ENCODE measurements at regions not wholly inside any gene's neighbourhood (a gene's known extent, or its start where the extent isn't known, plus 50 kb on each side); places are given as distances from the start of the nearest gene placed in this dataset.

DNA sequence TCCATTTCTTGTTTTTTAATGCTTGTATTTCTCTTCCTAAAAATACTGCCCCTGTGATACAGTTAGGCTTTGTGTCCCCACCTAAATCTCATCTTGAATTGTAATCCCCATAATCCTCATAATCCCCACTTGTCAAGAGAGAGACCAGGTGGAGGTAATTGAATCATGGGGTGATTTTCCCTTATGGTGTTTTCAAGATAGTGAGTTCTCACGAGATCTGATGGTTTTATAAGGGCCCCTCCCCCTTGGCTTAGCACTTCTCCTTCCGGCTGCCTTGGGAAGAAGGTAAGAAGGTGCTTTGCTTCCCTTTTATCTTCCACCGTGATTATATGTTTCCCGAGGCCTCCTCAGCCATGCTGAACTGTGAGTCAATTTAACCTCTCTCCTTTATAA lies 227.4 kb downstream of the MAN2A1 start:
- no peak for DNase-seq (ENCODE audit: low spot score)

GRCh38 chr5:109917966-109918365 lies 228.2 kb downstream of the MAN2A1 start:
- no peak for DNase-seq (ENCODE audit: low spot score)

DNA sequence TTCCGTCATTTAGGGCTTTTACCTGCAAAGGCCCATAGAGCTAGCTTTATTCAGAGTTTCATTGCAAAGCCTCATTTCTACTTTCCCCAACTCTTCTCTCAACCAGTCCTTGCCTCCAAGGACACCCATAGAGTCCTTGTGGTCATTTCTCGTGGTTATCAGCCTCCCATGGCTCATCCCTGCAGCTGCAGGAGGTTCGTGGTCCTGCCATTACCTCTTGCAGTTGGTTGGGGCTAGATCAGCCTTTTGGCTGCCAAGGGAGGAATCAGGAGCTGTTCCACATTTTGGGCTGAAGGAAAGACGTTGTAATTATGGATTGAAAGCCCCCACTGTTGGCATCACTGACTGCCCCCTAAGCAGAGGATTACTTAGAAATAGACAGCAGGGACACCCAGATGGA lies 231.0 kb downstream of the MAN2A1 start:
- no peak for DNase-seq (ENCODE audit: low spot score)

- DNase-seq (ENCODE audit: low spot score): peak; percentile 21
These were observed 232.1 kb downstream of the MAN2A1 start for GRCh38 chr5:109921735-109922380.

DNA sequence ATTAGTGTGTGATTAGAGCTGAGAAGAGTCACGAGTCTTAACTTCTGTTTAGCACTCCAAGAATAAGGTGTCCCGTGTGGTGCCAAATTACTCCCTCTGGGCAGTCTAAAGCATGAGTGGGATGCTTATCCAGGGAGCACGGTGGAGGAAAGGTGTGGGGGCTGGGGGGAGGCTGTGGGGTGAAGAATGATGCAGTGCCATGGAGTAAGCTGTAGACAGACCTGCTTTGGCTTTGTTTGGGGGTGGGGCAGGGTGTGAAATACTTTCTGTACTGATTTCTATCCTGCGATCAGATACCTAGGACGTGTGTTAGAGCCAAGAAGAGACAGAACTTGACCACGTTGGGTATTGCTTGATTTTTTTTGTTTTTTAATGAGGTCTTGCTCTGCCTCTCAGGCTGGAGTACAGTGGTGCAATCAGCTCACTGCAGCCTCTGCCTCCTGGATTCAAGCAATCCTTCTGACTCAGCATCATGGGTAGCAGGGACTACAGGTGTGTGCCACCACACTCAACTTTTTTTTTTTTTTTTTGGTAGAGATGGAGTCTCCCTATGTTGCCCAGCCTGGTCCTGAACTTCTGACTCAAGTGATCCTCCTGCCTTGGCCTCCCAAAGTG lies 232.8 kb downstream of the MAN2A1 start:
- no peak for DNase-seq (ENCODE audit: low spot score)

DNA sequence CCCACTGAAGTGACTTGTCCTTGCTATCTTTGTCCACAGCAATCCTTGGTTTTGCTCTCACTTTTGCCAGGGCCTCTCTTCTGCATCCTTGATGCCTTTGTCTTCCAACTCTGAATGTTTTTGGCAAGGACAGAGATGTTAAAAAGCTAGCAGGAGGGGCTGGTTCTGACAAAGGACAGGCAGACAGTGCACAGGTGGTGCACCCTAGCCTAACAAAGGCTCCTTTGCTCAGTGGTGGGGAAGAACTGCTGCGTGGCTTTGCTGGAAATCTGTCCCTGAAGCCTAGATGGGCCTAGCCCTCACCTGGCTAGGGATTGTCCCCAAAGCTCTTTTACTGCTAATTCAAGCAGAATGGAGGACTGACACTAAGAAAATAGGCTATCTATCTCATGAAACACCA lies 233.5 kb downstream of the MAN2A1 start:
- DNase-seq (ENCODE audit: low spot score): no peak

DNA sequence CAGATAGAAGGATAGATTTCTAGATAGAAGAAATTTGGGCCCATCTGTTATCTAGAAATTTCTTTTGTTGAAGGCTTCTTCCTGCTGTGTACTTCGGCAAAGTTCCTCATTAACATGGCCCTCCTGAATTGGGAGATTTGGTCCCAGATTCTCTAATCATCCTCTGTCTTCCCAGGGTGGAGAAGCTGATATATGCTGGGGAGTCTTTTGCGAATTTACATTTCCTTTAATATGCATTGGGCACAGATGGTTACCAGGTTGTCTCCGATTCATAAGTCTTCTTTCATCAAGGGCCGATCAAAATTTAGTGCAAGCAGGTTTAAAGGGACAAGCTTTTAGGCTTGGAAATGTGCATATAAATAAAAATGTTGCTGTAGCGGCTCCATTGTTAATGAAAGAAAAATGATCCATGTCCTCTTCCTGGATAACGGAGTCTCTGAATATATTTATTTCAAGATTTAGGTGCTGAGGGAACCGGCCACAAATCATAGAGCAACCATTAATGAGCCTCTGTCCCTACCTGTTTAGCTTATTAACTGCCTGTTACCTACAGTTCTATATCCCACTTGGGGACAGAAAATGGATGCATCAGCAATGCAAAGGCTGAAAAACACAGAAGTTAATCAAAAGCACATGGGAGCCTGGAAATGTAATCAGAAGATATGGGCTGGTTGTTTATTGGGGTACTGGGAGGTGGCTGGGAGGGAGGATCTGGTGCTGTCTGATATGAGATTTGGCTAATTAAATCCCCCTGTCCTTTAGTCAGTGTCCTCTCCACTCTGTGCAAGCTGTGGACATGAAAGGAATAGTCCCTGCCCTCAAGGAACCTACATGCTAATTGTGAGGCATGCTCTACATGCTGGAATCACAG lies 234.7 kb downstream of the MAN2A1 start:
- no peak for DNase-seq (ENCODE audit: low spot score)

- DNase-seq (ENCODE audit: low spot score): no peak
These were observed 237.9 kb downstream of the MAN2A1 start for GRCh38 chr5:109927639-109928038.

DNA sequence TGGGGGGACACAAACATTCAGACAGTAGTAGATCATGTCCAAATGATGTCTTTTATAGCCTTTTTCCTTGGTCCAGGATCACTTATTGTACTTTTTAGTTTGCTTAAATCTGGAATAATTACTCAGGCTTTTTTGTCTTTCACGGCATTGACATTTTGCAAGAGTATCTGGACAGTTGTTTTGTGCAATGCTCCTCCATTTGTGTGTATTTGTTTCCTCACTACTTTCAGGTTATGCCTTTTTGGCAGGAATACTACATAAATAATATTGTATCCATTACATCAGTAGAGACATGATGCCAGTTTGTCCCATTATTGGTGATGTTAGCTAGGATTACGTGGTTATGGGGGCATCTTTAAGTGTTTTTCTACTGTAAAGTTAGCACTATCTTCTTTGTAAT lies 238.3 kb downstream of the MAN2A1 start:
- no peak for DNase-seq (ENCODE audit: low spot score)

DNA sequence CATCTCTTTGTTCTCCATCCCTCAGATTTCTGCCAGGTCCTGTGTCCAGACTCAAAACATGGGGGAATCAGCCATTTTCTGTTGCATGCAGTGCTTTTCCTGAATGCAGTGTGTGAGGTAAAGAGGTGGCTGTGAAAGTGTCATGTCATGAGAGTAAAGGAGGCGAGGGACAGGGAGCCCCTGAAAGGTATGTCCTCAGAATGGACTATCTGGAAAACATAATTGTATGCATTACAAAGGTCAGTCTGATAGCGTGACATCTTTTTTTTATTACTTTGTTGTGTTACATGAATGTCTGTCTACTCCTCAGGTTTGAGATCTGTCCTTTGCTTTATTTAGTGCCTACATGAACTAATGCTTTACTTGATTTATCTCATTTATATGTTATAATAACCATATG lies 239.1 kb downstream of the MAN2A1 start:
- no peak for DNase-seq (ENCODE audit: low spot score)

DNA sequence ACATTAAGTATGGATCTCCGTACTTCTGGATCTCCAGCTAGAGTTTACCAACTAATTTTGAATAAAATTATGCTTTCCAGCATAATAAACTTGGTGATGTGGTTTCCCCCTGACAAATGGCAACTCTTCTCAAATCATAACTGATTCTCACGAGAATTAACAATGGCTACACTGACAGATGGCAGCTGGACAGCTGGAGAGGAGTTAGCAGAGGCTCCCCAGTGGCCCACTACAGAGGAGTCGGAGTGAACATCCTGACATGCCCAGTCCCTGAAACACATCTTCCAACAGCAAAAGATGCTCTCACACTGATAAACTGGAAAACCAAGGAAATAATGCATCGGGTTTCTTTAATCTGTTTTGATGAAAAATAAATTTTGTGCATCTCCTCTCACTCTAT lies 239.6 kb downstream of the MAN2A1 start:
- DNase-seq (ENCODE audit: low spot score): no peak

DNA sequence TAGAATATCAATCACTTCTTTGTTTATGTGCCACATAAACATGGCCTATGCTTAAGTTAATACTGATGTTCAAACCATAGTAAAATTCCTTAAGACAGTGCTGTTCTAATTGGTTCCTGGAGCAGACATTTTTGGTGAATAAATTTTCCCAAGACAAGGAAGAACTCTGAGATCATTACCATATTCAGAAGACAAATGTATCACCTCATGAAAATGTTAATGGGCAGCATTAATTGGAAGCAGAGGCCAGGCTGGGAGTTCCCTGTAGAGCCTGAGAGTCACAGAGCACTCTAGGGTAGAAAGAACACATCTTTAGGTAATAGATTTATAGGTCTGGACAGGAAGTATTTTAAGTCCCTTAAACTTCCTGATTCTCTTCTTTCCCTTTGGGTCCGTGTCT lies 240.2 kb downstream of the MAN2A1 start:
- DNase-seq (ENCODE audit: low spot score): no peak

- DNase-seq (ENCODE audit: low spot score): no peak
These were observed 241.5 kb downstream of the MAN2A1 start for GRCh38 chr5:109931049-109931780.

GRCh38 chr5:109935833-109936490 lies 246.2 kb downstream of the MAN2A1 start:
- peak; percentile 30 for DNase-seq (ENCODE audit: low spot score)

GRCh38 chr5:109936996-109937395 lies 247.3 kb downstream of the MAN2A1 start:
- DNase-seq (ENCODE audit: low spot score): peak; percentile 30

DNA sequence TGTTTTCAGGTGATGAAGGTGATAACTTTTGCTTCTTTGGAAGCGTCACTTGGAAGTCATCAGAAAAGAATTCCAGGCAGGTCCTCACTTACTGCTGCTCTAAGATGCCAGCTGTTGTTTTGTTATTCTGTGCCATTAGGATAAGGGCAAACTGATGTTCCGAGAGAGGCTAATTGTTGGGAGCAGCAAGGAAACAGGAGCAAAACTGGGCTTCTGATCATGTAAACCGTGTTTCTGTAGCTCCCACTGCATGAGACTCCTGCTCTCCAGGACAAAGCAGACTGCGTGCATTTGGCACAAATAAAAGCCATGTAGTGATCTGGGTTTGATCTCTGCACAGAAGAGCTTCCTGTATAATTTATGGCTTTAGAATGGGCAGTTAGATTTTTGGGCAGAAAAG lies 248.2 kb downstream of the MAN2A1 start:
- no peak for DNase-seq (ENCODE audit: low spot score)

DNA sequence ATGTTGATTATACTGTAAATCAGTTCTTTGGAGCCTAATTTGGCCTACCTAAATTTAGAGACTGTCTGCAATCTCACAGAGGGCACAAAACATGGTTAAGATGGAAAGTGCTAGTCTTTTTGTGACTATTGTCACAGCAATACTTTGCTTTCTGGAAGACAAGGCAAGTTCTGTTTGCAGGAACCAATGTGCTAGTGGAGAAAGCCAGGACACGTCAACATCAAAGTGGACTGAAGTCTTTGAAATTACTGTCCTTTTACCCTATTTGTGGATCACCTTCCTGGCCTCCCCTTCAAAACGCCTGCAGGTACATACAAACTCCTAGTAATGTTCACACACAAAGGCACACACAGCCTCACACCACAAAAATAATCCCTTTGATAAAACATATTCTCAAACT lies 248.7 kb downstream of the MAN2A1 start:
- no peak for DNase-seq (ENCODE audit: low spot score)

DNA sequence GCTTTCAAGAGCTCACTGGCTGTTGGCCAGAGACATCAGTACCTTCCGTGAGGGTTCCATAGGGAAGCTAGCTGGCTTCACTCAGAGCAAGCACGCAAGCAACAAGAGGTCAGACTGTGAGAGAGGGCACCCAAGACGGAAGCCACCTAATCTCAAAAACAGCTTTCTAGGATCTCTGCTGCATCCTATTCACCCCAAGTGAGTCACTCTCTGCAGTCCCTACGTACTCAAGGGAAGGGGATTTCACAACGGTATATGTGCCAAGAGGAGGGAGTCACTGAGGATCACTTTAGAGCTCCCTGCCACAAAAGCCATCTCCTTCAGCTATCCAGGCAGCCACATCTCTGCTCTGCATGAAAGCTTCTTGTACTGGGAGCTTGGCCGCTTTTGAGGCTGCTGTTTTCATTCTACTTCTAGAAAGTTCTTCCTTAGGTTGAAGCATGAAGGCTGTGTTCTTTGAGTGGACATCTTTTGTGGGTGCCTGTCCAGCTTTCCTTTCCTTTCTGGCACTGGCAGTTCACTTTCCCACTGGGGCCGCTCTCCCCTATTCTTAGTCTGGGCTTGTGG lies 249.5 kb downstream of the MAN2A1 start:
- DNase-seq (ENCODE audit: low spot score): no peak

DNA sequence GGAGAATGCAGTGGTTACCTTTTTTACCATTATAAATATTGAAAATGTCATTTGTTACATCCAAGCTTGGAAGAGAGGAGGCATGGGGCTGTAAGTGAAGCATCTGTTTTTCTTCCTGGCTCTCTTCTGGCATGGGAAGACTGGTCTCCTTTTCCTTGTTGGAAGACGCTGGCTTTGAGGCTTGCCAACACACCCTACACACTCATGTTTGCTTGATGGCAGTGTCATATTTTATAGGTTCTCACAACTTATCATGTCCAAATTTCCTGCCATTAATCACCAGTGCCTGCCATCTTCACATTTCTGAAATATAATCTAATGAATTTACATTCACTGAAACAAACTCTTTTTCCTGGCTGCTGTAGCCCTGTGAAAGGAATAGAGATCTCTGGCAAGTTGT lies 252.9 kb downstream of the MAN2A1 start:
- DNase-seq (ENCODE audit: low spot score): no peak

- no peak for DNase-seq (ENCODE audit: low spot score)
These were observed 254.0 kb downstream of the MAN2A1 start for GRCh38 chr5:109943701-109944235.

DNA sequence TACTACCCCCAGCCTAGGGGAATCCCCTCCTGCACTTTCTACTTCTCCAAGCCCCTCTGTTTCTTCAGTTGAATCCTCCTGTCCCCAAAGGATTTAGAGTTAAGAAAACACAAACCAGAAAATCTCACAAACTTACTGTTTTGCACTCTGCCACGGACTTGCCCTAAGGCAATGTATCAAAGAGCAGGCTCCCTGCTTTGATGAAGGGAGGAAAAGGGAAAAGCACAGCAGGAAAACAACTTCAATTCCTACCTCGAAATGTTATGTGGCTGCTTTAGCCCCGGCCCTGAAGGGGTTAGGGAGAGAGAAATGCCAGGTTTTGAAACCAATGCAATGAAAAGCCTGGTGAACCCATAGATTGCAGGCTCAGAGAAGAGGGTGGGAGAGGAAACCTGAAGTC lies 254.7 kb downstream of the MAN2A1 start:
- DNase-seq (ENCODE audit: low spot score): no peak

Data from activated CD4-positive, alpha-beta T cell treated with anti-CD3 and anti-CD28 coated beads, Interleukin-2, Interleukin-4, amounts not matched to agents 100 ng/mL and 50 ng/mL, durations not matched to agents 16 hours and 8 hours (primary cell).